Liver (tissue), 3 donors: ENCODE measurements at regions not wholly inside any gene's neighbourhood (a gene's known extent, or its start where the extent isn't known, plus 50 kb on each side); places are given as distances from the start of the nearest gene placed in this dataset.

ENCODE experiments used
- JUND ChIP-seq, 2 donors: IDR thresholded peaks; 2 replicates each; pipeline ENCODE4 v1.6.1; 2016; ENCODE audit warnings: antibody characterized with exemption in 2 of 2
- NR2F2 ChIP-seq: IDR thresholded peaks from 2 replicates; pipeline ENCODE4 v1.6.1; 2016; ENCODE audit warnings: antibody characterized with exemption
- RAD21 ChIP-seq, 2 donors: IDR thresholded peaks; 2 replicates each; pipeline ENCODE4 v1.6.1; 2016; ENCODE audit warnings: antibody characterized with exemption in 2 of 2, mild to moderate bottlenecking in 2 of 2
- RXRA ChIP-seq, 2 donors: IDR thresholded peaks; 2 replicates each; pipeline ENCODE4 v1.6.1; 2017 to 2018; ENCODE audit warnings: antibody characterized with exemption in 2 of 2, mild to moderate bottlenecking in 1 of 2
- SP1 ChIP-seq: IDR thresholded peaks from 2 replicates; pipeline ENCODE4 v1.6.1; 2018; ENCODE audit warnings: antibody characterized with exemption, mild to moderate bottlenecking
- TAF1 ChIP-seq: conservative IDR thresholded peaks from 2 replicates; pipeline ENCODE4 v1.6.1; 2016; ENCODE audit warnings: antibody characterized with exemption, mild to moderate bottlenecking
- TF ChIP-seq, protein P1 (sequence below): fragments of 150-350 bp; IDR thresholded peaks from 2 replicates; pipeline ENCODE4 v1.5.1; 2017; ENCODE audit warnings: improper control_type of control experiment, low read depth, low read length; ENCODE audit not compliant: missing input control
- TF ChIP-seq, protein P2 (sequence below): IDR thresholded peaks from 2 replicates; pipeline ENCODE4 v1.6.1; 2016; ENCODE audit warnings: antibody characterized with exemption, mild to moderate bottlenecking
- TF ChIP-seq, protein P3 (sequence below): IDR thresholded peaks from 2 replicates; pipeline ENCODE4 v1.6.1; 2016; ENCODE audit warnings: antibody characterized with exemption
- TF ChIP-seq, protein P4 (sequence below): IDR thresholded peaks from 2 replicates; pipeline ENCODE4 v1.6.1; 2016; ENCODE audit warnings: antibody characterized with exemption
- TF ChIP-seq, protein P5 (sequence below): IDR thresholded peaks from 2 replicates; pipeline ENCODE4 v1.6.1; 2016; ENCODE audit warnings: antibody characterized with exemption
- donor health status: healthy.
- donor health status: healthy.

DNA sequence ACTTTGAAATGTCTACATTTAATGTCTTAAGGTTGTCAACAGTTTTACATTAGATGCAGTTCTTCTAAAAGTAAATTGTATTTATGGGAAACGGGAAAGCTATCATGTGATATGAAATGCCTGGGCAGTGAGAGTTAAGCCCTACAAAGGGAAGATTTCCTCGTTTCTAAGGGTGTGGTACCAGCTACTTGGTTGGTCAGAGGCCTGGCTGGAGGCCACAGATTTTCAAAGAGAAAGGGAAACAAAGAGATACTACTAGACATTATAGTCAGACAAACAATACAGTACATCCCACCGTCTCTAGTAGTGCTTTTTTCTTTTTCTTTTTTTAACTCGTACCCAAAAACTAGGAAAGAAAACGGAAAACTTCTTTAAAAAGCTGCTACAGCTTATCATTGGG, 467.8 kb downstream of the PCDH7 start:
- TF ChIP-seq, protein P1, sequence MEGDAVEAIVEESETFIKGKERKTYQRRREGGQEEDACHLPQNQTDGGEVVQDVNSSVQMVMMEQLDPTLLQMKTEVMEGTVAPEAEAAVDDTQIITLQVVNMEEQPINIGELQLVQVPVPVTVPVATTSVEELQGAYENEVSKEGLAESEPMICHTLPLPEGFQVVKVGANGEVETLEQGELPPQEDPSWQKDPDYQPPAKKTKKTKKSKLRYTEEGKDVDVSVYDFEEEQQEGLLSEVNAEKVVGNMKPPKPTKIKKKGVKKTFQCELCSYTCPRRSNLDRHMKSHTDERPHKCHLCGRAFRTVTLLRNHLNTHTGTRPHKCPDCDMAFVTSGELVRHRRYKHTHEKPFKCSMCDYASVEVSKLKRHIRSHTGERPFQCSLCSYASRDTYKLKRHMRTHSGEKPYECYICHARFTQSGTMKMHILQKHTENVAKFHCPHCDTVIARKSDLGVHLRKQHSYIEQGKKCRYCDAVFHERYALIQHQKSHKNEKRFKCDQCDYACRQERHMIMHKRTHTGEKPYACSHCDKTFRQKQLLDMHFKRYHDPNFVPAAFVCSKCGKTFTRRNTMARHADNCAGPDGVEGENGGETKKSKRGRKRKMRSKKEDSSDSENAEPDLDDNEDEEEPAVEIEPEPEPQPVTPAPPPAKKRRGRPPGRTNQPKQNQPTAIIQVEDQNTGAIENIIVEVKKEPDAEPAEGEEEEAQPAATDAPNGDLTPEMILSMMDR, result no peak
- TF ChIP-seq, protein P2, sequence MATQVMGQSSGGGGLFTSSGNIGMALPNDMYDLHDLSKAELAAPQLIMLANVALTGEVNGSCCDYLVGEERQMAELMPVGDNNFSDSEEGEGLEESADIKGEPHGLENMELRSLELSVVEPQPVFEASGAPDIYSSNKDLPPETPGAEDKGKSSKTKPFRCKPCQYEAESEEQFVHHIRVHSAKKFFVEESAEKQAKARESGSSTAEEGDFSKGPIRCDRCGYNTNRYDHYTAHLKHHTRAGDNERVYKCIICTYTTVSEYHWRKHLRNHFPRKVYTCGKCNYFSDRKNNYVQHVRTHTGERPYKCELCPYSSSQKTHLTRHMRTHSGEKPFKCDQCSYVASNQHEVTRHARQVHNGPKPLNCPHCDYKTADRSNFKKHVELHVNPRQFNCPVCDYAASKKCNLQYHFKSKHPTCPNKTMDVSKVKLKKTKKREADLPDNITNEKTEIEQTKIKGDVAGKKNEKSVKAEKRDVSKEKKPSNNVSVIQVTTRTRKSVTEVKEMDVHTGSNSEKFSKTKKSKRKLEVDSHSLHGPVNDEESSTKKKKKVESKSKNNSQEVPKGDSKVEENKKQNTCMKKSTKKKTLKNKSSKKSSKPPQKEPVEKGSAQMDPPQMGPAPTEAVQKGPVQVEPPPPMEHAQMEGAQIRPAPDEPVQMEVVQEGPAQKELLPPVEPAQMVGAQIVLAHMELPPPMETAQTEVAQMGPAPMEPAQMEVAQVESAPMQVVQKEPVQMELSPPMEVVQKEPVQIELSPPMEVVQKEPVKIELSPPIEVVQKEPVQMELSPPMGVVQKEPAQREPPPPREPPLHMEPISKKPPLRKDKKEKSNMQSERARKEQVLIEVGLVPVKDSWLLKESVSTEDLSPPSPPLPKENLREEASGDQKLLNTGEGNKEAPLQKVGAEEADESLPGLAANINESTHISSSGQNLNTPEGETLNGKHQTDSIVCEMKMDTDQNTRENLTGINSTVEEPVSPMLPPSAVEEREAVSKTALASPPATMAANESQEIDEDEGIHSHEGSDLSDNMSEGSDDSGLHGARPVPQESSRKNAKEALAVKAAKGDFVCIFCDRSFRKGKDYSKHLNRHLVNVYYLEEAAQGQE, result no peak
- TF ChIP-seq RAD21 (IDR thresholded peaks at IDR 0.05) (no peak), SP1 (no peak), TAF1 (no peak), RXRA (IDR thresholded peaks at IDR 0.05) (no peak), NR2F2 (no peak), JUND (IDR thresholded peaks at IDR 0.05) (no peak)
- TF ChIP-seq, protein P3, sequence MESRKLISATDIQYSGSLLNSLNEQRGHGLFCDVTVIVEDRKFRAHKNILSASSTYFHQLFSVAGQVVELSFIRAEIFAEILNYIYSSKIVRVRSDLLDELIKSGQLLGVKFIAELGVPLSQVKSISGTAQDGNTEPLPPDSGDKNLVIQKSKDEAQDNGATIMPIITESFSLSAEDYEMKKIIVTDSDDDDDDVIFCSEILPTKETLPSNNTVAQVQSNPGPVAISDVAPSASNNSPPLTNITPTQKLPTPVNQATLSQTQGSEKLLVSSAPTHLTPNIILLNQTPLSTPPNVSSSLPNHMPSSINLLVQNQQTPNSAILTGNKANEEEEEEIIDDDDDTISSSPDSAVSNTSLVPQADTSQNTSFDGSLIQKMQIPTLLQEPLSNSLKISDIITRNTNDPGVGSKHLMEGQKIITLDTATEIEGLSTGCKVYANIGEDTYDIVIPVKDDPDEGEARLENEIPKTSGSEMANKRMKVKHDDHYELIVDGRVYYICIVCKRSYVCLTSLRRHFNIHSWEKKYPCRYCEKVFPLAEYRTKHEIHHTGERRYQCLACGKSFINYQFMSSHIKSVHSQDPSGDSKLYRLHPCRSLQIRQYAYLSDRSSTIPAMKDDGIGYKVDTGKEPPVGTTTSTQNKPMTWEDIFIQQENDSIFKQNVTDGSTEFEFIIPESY, result no peak
- TF ChIP-seq, protein P4, sequence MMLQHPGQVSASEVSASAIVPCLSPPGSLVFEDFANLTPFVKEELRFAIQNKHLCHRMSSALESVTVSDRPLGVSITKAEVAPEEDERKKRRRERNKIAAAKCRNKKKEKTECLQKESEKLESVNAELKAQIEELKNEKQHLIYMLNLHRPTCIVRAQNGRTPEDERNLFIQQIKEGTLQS, result no peak
- TF ChIP-seq, protein P5, sequence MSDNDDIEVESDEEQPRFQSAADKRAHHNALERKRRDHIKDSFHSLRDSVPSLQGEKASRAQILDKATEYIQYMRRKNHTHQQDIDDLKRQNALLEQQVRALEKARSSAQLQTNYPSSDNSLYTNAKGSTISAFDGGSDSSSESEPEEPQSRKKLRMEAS, result no peak
